Glomerular endothelial cell (primary cell): ENCODE measurements at regions not wholly inside any gene's neighbourhood (a gene's known extent, or its start where the extent isn't known, plus 50 kb on each side); places are given as distances from the start of the nearest gene placed in this dataset.

Source experiments
- DNase-seq: peaks from one replicate; pipeline ENCODE4 v3.0.0-alpha.2; 2011; ENCODE audit warnings: low read depth, low spot score; ENCODE audit errors: extremely low read depth

DNA sequence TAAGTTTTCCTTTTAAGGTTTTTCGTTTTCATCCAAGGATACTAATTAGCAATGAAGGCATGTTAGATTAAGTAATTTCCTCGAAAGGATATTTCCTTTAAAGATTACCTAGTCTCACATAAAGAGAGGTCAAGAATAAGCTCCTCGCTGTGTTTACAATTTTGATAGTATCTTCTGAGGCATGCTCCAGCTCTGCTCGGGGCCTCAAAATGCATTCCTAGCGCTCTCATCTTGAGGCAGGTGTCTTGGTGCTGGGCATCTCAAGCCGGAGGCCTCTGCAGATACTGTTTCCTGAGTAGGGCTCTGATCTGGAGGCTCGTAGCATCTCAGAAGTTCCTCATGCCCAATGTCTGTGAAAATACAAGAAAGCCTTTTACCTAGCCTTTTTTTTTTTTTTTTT is 128.6 kb upstream of the SNX19 start:
- DNase-seq = no peak

DNA sequence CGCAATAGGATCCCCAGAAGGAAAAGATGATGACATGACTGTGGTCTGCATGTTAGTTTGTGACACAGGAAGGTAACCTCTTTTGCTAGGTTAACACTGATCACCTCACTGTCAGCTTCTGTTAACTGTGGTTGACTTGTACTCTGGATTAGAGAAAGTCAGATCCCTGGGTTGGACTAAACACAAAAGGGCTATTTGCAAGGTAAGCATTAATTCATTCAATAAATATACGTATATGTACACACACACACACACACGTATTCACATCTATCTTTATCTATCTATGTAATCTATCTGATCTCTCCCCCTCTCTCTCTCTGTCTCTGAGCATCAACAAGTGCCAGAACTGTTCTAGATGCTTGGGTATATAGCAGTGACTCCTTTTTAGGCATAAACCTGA is 136.1 kb upstream of the SNX19 start:
- no peak for DNase-seq

DNA sequence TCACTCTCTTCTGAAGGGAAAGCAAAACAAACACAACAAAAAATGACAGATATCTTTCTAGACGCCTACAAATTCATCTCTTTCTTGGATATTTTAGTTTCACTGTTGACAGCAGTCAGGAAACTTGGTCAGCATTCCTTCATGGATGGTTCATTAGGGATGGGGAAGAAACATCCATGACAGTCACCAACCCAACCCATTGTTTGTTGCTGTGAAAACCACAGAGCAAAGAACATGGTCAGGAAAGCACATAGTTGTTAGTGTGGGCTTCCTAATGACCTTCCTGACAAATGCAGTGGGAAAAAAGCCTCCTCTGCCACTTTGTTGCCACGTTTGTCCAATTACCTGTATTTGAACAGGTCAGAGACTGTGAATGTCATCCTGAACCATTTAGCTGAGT is 139.8 kb upstream of the SNX19 start:
- DNase-seq = no peak

DNA sequence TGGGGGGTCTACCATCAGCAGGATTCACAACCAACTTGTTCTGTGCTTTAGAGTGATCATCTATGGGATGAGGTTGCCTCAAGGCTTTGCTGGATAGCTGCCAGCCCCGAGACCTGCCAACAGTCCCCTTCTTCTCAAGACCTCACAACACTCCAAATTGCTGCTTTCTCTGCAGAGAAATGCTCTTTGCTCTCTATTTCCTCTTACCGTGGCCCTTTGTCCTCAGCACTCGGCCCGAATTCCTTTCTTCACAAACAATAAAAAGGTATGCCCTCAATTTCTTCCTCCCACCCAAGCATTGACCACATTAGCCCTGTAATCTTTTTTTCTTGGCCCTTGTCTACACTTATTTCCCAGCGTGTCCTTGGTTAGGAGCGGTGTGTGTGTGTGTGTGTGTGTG is 147.4 kb upstream of the SNX19 start:
- DNase-seq = no peak

DNA sequence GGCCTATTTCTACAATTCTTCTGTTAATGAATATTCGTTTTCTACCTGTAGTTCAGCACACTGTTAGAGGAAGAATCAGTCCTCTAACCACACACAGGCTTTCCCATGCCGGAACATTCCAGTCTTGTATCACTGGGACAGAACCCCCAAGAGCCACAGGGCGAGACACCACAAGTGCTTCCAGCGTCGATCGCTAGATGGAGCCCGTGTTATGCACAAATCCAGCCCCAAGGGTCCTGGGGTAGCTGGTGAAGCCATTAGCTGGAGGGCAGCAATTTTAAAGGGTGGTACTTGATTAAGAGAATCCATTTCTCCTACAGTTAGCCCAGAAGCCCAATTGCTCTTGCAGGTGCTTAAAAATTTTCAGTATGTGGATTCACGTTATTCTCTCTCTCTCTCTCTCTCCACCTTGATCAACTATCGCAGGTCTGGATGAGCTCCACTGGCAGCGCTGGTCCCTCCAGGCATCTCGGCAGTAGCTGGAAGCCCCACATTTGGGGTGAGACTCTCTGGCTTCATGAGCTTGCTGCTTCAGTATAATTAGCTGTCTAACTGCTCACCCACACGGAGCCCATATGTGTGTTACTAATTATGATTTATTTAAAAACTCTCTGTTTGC is 148.2 kb upstream of the SNX19 start:
- DNase-seq = no peak

DNA sequence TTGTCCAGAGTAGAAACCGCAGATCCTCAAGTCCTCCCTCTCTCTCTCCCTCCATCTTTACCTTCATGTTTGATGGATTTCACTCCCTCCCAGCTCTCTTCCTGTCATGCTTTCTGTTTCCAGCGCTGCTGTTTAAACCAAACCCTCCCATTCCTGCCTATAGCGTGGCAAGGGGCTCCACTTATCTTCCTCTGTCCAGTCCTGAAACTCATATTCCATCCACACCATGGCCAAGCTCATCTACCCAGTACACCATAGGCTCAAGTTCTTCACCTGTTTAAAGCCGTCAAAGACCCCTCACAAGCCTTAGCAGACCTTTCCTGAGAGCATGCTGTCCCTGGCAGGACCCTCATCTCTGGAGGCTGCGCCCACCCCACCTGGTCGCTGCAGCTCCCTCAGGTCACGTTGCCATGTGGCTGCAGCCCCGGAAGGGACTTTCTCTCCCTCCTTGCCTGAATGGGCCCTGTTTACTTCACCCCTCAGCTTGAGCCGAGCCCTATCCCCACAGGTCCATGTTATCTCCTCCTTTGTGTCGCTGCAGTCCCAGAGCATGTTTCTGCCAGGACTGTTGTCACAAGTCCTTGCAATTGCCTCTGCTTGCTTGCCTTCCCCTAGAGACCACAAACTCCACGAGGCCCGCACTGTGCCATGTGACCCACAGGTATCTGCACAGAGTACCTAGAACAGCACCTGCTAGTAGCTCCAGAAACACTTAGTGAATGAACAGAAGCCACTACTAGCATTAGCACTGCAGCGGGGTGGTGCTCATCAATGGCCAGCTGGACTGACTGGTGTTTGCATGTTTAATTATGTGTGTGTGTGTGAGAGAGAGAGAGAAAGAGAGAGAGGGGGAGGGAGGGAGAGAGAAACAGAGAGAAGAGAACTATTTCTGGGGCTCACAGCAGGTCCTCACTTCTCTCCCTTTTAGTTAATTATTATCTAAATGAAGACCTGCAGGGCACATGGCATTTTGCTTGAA is 149.4 kb upstream of the SNX19 start:
- no peak for DNase-seq

DNA sequence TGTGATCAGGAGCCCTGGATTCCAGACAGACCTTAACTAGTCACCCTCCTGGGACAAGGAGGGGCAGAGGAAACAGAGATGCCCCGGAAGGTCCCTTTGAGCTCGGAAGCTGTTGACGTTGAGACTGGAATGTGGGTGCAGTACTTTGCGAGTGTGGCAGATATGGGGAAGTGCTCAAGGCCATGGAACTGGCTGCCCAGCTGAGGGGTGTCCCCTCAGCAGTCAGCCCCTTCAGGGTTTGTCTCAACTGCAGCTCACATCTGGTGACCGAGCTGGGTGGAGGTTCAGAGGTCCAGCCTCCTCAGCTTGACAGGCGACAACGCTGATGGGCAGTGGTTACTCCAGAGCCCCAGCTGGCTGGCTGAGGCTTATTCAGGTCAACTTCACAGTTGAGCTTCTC is 150.3 kb upstream of the SNX19 start:
- no peak for DNase-seq

DNA sequence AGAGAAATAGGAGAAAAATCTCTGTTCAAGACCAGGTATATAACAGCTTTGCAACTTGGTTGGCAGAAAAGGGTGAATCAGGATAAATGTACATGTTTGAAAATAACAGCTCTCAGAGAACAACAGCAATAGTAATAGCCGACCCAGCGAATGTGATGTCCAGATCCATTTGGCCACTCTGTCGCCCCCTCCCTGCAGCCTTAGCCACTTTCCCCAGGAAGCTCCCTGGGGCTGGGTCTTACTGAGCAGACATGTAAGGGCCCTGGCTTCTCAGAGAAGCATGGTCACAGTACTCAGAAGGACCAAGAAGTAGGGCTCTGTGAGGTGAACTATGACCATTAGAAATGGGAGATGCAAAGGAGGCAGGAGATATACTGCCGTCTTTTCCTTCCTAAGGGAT is 154.1 kb upstream of the SNX19 start:
- no peak for DNase-seq

DNA sequence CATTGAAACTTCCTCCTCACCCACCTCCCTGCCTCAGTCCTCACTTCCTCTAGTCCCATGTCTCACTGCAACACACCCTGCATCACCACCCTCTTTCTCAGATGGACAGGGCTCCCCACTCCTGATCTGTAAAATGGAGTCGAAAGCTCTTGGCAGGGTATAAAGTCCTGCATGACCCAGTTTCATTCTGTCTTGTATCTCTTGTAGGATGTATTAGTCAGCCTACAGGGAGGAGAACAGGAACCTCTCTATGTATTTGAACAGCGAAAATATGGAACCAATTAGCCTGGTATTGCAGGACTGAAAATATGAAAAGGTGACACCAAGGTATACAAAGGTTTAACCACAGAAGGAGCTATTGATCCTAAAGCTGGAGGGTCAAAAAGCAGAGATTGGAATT is 156.9 kb upstream of the SNX19 start:
- DNase-seq = no peak

DNA sequence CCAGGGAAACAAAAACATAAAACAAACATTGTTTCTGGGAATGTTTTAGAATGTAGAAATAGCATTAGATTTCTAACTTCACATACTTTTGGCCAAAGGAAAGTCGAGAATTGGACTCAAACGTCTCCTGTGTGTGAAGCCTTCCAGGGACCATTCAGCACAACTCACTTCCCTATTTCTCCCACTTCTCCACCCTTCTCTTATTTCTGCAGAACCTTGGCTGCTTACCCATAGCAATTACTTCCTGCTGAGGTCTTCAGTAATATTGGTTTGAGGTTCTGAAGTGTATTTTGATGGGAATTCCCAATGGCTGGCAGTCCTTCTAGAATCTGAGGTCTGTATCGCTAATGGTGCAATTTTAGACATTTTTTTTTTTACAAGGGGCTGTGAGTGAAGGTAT is 158.3 kb upstream of the SNX19 start:
- no peak for DNase-seq

DNA sequence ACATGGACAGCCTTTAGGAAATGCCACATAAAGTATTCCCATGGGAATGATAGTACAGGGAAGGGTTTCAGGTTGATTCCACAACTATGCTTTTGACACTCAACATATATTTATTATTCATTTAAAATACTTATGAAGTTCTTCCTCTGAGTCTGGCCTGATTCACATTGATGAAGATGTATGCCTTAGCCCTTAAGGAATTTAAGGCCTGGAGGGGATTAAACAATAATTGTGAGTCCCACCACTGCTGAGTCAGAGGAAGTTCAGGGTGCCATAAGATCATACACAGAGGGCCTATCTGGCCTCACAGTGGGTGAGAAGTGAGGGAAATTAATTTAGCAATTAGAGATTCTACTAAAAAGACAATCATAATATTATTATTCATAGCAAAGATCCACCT is 161.1 kb upstream of the SNX19 start:
- no peak for DNase-seq

DNA sequence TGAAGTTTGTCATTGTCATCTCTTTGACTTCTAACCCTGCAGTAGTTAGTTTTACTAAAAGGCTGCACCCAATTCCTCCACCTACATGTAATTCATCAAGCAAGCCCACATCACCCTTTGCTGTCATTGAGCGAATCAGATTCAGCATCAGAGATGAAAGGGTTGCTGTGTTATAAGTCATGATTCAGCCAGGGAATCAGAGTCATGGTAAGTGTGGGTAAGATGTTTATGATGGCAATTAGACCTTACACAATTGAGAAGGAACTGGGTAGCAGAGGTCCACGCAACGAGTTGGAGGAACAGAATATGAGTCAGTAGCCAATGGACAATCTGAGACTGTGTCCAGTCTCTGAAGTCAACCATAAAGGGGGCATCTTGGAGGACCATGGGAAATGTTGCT is 162.8 kb upstream of the SNX19 start:
- no peak for DNase-seq

DNA sequence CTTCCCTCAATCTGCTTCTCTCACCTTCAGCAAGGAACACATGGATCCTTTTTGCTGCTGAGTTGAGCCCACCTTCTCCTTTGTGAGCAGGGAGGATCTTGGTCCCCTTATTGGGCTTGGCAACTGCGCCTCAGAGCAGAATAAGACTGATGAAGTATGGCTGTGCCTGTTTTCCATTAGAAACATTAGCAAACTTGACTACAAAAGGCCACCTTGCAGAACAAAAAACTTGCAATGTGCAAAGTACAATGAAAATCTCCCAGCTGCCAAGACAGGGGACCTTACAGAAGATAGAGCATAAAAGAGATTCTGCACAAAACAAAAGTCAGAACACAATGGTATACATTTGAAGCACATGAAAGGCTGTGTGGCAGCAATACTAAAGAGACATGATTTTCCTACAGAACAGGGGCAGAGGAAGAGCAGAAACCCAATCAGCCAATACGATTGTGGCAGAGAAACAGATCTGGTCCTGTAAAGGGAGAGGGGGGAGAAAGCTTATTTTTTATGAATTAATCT is 173.5 kb upstream of the SNX19 start:
- no peak for DNase-seq

DNA sequence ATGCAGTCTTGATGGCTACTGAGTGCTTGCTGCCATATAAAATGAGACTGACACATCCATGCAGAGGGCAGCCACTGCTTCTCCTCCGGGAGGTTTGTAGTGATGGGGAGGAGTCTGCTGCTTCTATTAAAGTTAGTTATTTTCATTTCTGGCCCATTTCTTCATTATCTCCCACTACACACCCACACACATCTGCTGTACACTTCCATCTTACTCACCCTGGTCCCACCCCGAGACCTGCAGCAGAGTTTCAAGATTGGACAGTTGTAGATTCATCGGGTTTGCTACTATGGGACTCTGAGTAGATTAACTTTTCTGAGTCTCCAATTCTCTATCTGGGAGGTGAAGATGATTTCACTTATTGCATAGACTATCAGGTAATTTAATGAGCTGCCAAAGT is 176.2 kb upstream of the SNX19 start:
- no peak for DNase-seq

DNA sequence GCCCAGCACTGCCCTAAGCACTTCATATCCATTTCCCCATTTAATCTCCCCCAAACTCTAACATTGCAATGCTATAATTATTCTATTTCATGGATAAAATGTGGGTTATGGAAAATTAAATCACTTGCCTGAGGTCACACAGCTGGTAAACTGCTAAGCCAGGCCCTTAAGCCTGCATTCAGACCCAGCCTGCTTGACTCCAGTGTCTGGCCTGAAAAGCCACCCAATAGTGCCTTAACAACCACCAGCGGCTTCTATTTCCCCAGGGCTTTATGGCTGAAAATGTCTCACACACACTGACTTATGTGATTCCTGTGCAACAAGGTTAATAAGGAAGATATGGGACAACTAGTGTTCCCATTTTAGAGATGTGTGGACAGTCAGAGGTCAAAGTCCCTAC is 178.5 kb upstream of the SNX19 start:
- DNase-seq = no peak

DNA sequence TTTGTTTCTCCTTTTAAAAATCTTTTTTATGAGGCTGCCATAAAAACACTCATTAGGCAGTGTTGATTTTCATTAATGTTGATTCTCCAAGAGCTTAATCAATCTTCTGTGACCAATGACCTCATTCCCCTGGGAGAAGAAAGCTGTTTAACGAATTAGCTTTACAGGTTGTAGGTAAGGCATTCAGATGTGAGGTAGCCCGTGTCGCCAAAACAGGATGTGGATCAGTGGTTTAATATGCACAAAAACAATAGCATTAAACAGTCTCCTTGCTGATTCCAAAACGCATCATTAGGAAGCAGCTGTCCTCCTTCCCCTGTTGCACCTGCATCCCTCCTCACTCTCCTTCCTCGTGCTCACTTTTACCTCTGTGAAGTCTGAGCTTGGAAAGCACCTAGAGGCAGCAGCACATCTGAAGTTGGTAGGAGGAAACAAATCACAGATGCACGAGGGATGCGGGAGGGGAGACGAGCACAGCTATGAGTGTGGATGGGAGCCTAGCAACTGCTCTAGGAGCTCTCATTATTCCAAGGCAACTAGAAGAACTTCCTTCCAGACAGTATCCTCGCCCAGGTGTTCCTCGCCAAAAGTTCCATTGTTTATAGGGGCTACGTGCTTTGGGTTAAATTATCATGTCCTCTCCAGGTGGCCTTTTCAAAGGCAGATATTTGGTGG is 179.4 kb upstream of the SNX19 start:
- no peak for DNase-seq

DNA sequence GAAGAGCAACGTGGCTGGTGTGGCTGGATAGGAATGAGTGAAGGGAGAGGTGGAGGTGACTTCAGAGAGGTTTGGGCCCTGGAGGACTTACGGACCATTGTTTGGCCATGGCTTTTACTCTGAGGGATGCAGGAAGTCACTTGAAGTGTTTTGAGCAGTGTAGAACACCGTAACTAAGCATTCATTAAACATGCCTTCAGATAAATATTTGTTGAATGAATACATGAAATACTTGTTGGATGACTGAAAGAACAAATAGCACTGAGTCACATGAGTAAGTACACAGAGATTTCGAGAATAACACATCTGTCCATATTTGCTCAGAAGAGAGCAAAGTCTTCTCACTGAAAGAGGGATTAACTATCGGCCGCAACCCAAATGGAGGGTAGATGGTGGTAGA is 182.7 kb upstream of the SNX19 start:
- DNase-seq = no peak

DNA sequence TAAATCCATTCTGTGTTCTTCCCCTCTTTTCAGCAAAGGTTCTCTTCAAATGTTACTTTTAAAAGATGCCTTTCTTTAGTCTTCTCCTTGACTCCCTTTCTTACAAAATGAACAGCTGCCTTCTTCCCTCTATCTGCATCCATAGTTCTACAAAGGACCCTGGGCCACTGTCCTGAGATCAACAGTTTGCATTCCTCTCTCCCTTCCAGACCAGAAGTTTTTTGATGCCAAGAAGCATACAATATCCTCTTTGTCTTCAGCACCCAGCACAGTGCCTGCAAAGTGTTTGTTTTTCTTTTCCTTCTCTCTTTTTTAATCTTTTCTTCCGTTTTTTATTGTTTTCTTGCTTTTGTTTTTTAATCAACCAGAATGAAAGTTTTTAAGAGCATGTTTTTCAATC is 183.5 kb upstream of the SNX19 start:
- DNase-seq = no peak

DNA sequence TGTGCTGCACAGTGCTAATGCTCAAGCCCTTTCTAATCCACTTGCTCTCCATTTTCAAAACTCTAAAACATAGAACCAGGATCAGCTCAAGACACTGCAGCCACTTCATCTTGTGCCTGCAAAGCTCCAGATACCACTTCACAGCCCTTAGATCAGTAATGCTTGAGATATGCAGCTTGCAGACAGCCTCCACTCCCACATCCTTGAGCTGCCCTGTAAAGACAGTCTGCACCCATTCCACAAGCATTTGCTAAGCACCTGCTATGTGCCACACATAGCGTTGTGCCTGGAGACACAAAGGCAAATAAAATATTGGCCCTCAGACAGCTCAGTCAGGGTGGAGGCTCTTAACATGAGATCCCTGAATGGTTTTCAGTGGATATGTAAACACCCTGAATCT is 192.5 kb upstream of the SNX19 start:
- no peak for DNase-seq

DNA sequence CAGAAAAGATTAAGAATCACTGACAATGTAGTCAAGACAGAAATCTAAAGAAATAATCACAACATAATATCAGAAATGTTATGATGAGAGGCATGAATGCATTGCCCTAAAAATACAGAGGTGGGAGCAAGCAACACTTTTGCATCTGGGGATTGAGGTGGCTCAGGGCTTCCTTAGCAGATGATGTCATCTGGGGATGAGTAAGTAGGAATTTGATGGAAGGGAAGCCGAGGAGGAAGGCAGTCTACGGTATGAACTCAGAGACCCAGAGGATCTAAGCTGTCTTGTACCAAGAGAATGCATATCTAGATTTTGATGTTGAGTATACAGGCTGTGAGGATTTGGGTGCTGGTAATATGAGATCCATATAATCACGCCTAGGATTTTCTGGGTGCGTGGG is 193.0 kb upstream of the SNX19 start:
- no peak for DNase-seq

DNA sequence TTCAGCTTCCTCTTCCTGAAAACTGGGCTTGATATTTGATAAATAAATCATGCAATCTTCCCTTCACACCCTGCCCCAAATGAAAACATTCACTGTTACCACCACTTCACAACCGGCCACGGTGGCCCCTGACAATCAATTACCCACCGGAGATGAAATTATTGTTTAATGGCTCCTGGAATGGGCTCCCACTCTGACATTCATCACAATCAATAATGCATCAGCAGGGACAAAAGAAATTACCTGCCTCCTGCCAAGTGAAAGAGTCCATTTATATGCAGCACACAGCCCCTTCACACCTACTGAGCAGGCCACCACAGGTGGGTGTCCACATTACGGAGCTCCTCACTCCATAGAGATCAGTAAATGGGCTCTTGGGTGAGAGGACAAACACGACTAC is 193.5 kb upstream of the SNX19 start:
- no peak for DNase-seq

DNA sequence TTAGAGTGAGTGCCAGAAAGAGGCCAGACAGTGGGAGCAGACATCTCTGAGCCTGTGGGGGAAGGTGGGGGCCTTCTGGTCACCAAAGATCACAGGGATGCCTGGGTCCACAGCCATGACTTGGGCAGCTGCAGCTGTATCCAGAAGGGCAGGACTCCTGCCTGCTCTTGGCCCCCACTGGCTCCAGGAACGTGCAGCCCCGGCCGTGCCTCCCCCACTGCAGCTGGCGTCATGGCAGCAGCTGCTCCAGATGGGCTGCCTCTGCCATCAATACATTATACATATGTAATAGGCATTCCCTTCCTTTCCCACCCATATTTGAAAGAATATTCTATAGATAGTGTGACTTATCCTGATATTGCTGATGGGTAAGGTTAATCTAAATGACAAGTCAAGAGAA is 195.5 kb upstream of the SNX19 start:
- no peak for DNase-seq
